SIG-M5 treated with dmso at 0.1 percent for 504 hours (cell line): ENCODE measurements at regions not wholly inside any gene's neighbourhood (a gene's known extent, or its start where the extent isn't known, plus 50 kb on each side); places are given as distances from the start of the nearest gene placed in this dataset.

Experiments used
- DNase-seq: peaks from one replicate; lab custom pipeline; 2025; ENCODE audit not compliant: unreplicated experiment; lab: John Stamatoyannopoulos, UW

- DNase-seq, result no peak
Observed at GRCh38 chr11:111194860-111195568, 50.5 kb upstream of the POU2AF2 start.

DNA sequence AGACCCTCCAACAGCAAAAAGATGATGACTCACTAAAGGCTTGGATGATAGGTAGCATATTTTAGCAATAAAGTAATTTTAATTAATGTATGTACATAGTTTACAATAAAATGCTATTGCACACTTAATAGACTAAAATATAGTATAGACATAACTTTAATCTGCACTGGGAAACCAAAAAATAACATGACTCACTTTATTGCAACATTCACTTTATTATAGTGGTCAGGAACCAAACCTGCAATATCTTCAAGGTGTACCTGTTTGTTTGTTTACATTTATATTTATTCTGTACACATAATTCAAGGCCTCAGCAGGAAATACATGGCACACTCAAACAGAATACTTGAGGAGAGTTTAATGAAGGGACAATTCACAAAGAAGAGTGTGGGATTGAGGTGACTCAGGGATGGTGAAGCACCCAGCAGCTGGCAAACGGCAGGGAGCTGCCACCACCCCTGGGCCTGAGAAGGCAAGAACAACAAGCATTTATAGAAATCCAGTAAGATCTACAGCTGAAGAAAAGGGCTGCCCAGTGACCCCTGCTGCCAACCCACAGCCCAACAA is 51.5 kb upstream of the POU2AF2 start:
- no peak for DNase-seq

GRCh38 chr11:111189466-111189865 is 56.1 kb upstream of the POU2AF2 start:
- DNase-seq, result no peak

DNA sequence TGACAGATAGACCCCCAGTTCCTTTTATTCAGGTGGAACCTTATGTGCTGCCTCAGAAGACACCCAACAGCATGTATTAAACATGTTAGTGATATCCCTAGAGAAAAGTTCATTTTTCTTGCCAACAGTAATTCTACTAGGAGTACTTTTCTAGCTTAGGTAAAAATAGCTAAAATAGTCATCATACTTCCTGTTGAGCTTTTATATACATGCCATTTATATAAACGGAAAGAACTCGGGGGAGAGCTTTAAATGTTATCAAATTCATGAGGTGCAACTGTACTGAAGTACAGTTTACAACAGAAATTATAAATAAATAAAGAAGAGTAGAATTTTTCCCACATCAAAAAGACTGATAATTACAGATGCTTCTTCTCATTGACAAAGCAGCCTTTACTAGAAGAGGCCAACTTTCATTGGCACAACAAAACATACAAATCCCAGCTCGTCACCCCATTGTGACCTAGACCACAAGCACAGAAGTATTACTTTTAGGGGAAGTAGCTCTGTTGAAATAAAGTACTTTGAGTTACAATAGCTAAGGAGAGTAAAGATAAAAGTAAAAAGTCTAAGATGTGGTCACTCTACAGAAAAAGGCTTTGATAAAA is 59.1 kb upstream of the POU2AF2 start:
- DNase-seq, result no peak

GRCh38 chr11:111185266-111185665 is 60.3 kb upstream of the POU2AF2 start:
- DNase-seq, result no peak

DNA sequence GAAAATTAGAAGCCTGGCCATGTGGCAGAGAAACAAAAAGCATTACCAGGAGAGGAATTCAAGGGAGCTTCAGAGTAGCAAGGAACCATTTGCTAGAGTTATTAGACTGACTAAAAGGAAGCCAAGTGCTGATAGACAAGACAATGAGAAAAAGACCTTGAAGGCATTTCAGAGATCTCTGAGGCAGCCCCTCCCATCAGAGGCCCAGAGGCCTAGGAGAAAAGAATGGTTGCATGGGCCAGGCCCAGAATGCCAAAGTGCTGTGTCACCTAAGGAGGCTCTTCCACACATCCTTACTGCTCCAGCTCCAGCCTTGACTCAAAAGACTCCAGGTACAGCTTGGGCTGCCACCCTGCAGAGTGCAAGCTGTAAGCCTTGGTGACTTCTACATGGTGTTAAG is 61.8 kb upstream of the POU2AF2 start:
- DNase-seq, result no peak

GRCh38 chr11:111179184-111179910 is 66.2 kb upstream of the POU2AF2 start:
- DNase-seq, result no peak

- DNase-seq, result peak; percentile 25
Observed at GRCh38 chr11:111177037-111177871, 68.3 kb upstream of the POU2AF2 start.

DNA sequence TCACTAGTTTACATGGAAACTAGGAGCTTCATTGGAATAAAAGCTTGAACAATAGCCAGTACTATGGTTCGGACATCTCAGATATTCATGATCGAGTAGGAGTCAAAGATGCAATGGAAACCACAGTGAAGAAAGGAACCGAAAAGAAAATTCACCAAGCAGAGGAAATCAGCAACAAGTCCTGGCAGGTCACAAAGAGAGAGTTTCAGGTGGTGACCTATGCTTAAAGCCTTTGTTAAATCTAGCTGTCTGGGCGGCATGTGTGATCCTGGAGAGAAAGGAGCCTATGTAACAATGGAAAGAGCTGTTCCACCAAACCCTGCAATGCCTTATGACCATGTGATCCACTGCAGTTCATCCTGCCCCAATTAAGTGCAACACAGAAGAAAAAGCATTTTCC is 68.9 kb upstream of the POU2AF2 start:
- no peak for DNase-seq

GRCh38 chr11:111173221-111173620 is 72.3 kb upstream of the POU2AF2 start:
- no peak for DNase-seq

GRCh38 chr11:111172321-111172862 is 73.1 kb upstream of the POU2AF2 start:
- no peak for DNase-seq

- no peak for DNase-seq
Observed at GRCh38 chr11:111170761-111171379, 74.7 kb upstream of the POU2AF2 start.

DNA sequence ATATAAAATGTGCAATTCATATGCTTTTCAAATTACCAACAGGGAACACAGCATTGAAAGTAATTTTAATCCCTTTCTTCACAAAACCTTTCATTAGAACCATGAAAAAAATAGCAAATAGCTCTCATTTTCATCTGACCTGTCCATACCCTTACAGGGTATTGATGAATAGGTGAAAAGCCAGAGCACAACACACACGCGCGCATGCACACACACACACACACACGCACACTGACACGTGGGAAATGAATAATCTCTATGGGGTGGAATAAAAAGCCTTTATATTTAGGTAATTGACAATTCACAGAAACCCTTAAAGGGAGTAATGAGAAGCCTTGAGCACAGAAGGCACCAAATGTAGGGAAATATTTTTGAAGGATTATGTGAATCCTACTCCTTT is 76.2 kb upstream of the POU2AF2 start:
- no peak for DNase-seq

- DNase-seq, result no peak
Observed at GRCh38 chr11:111168871-111169270, 76.7 kb upstream of the POU2AF2 start.

GRCh38 chr11:111167666-111168065 is 77.9 kb upstream of the POU2AF2 start:
- no peak for DNase-seq

GRCh38 chr11:111166598-111166997 is 78.9 kb upstream of the POU2AF2 start:
- no peak for DNase-seq

DNA sequence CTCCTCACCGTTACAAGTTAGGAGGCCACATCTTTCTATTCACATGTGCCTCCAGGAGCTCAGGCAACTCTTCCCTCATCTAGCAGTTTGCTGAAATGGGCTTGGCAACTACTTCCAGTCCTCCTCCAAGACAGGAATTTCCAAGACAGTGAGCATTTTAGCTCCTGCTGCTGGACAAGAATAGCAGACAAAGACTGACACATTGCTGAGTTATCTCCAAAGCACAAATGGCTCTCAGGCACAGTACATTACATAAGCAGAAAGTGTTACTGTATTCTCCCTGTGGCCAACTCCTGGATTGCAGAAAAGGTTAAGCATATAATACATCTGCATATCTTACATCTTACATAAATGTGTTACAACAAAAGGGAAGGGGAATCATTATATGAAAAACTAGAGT is 83.2 kb upstream of the POU2AF2 start:
- no peak for DNase-seq

GRCh38 chr11:111157571-111157970 is 88.0 kb upstream of the POU2AF2 start:
- DNase-seq, result no peak

DNA sequence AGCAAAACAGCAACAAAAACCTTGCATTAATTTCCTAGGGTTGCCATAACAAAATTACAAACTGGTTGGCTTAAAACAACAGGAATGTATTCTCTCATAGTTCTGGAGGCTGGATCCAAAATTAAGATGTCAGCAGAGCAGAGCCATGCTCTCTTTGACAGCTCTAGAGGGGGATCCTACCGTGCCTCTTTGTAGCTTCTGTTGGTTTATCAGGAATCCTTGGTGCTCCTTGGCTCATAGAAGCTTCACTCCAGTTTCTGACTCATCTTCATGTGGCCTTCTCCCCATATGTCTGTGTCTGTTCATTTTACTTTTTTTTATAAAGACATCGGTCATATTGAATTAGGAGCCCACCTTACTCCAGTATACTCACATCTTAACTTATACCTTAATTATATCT is 90.5 kb upstream of the POU2AF2 start:
- no peak for DNase-seq

- DNase-seq, result no peak
Observed at GRCh38 chr11:111153194-111153593, 92.3 kb upstream of the POU2AF2 start.
